ENCODE measurements at regions not wholly inside any gene's neighbourhood (a gene's known extent, or its start where the extent isn't known, plus 50 kb on each side); places are given as distances from the start of the nearest gene placed in this dataset.

- H3K9me3 ChIP-seq: no peaks in the 10 kb centered on the region
- DNase-seq: no peak
- no peak overlapping the region for H3K27ac ChIP-seq
- no peak for TF ChIP-seq POLR2A (IDR thresholded peaks at IDR 0.05)
- TF ChIP-seq EP300 (IDR thresholded peaks at IDR 0.05): no peak
- no peak for TF ChIP-seq CTCF (IDR thresholded peaks at IDR 0.05)
- no peaks in the 10 kb centered on the region for H3K4me1 ChIP-seq (ENCODE audit: insufficient read depth)
- WGBS, 3 donors: 79 to 92% (median 89%) methylated on average over 4 of the region's 4 CpGs
- no peaks in the 10 kb centered on the region for H3K27me3 ChIP-seq
- H3K4me3 ChIP-seq: no peak overlapping the region
- no peaks in the 10 kb centered on the region for H3K36me3 ChIP-seq
- intact Hi-C loops (cut with DNase I): no loop called here
These were observed 87.1 kb upstream of the IPO5 start for GRCh38 chr13:97866346-97866745.

- intact Hi-C loops (cut with DNase I): no loop called here
- no peaks in the 10 kb centered on the region for H3K9me3 ChIP-seq
- no peak overlapping the region for H3K27ac ChIP-seq
- no peaks in the 10 kb centered on the region for H3K27me3 ChIP-seq
- no peak for DNase-seq
- no peak for TF ChIP-seq CTCF (IDR thresholded peaks at IDR 0.05)
- TF ChIP-seq POLR2A (IDR thresholded peaks at IDR 0.05): no peak
- no peak for TF ChIP-seq EP300 (IDR thresholded peaks at IDR 0.05)
- no peak overlapping the region for H3K4me3 ChIP-seq
- H3K36me3 ChIP-seq: no peaks in the 10 kb centered on the region
- no peaks in the 10 kb centered on the region for H3K4me1 ChIP-seq (ENCODE audit: insufficient read depth)
- WGBS, 3 donors: 65 to 83% (median 65%) methylated on average over 3 of the region's 3 CpGs
These were observed 86.7 kb upstream of the IPO5 start for GRCh38 chr13:97866751-97867150.

- no peaks in the 10 kb centered on the region for H3K36me3 ChIP-seq
- no peaks in the 10 kb centered on the region for H3K27me3 ChIP-seq
- H3K9me3 ChIP-seq: no peaks in the 10 kb centered on the region
- TF ChIP-seq CTCF (IDR thresholded peaks at IDR 0.05): no peak
- TF ChIP-seq EP300 (IDR thresholded peaks at IDR 0.05): no peak
- TF ChIP-seq POLR2A (IDR thresholded peaks at IDR 0.05): no peak
- H3K27ac ChIP-seq: no peak overlapping the region
- H3K4me1 ChIP-seq (ENCODE audit: insufficient read depth): no peaks in the 10 kb centered on the region
- intact Hi-C loops (cut with DNase I): no loop called here
- no peak overlapping the region for H3K4me3 ChIP-seq
- WGBS, 3 donors: 89 to 94% (median 93%) methylated on average over 1 of the region's 1 CpG
- no peak for DNase-seq
These were observed 80.1 kb upstream of the IPO5 start for GRCh38 chr13:97873398-97873797.

- WGBS, 3 donors: 78 to 87% (median 79%) methylated on average over 9 of the region's 9 CpGs
- intact Hi-C loops (cut with DNase I): no loop called here
- DNase-seq: no peak
- no peaks in the 10 kb centered on the region for H3K36me3 ChIP-seq
- no peak overlapping the region for H3K27ac ChIP-seq
- TF ChIP-seq POLR2A (IDR thresholded peaks at IDR 0.05) (no peak), EP300 (IDR thresholded peaks at IDR 0.05) (no peak), CTCF (IDR thresholded peaks at IDR 0.05) (no peak)
- H3K27me3 ChIP-seq: no peaks in the 10 kb centered on the region
- H3K9me3 ChIP-seq: no peaks in the 10 kb centered on the region
- no peak overlapping the region for H3K4me3 ChIP-seq
- H3K4me1 ChIP-seq (ENCODE audit: insufficient read depth): no peaks in the 10 kb centered on the region
These were observed 78.3 kb upstream of the IPO5 start for GRCh38 chr13:97875218-97875617.

- no peaks in the 10 kb centered on the region for H3K36me3 ChIP-seq
- no peak overlapping the region for H3K27ac ChIP-seq
- no peak for DNase-seq
- H3K9me3 ChIP-seq: no peaks in the 10 kb centered on the region
- TF ChIP-seq POLR2A (IDR thresholded peaks at IDR 0.05) (no peak), CTCF (IDR thresholded peaks at IDR 0.05) (no peak), EP300 (IDR thresholded peaks at IDR 0.05) (no peak)
- 83 to 85% (median 83%) methylated on average over 7 of the region's 7 CpGs for WGBS, 3 donors
- H3K27me3 ChIP-seq: no peaks in the 10 kb centered on the region
- no peaks in the 10 kb centered on the region for H3K4me1 ChIP-seq (ENCODE audit: insufficient read depth)
- no peak overlapping the region for H3K4me3 ChIP-seq
- intact Hi-C loops (cut with DNase I): no loop called here
These were observed 77.6 kb upstream of the IPO5 start for GRCh38 chr13:97875911-97876310.
